Right lobe of liver (tissue), 4 donors: ENCODE measurements at regions not wholly inside any gene's neighbourhood (a gene's known extent, or its start where the extent isn't known, plus 50 kb on each side); places are given as distances from the start of the nearest gene placed in this dataset.

Experiments used
- POLR2A ChIP-seq: fragments of 450-650 bp; IDR thresholded peaks from one replicate; pipeline ENCODE4 v1.6.1; 2017; ENCODE audit warnings: antibody characterized with exemption, mild to moderate bottlenecking
- TF ChIP-seq, protein P1 (sequence below), 4 donors: fragments of 200-600 bp in 3 of 4; fragments of 450-650 bp in 1 of 4; IDR thresholded peaks; one replicate each; pipeline versions ENCODE4 v1.5.1 to v1.8.0; 2016 to 2022; ENCODE audit warnings: antibody characterized with exemption in 4 of 4, mild to moderate bottlenecking in 2 of 4
- donor health status: DM: no; HTN: no; CAD: no.
- donor health status: DM: no; HTN: no; CAD: no.
- donor health status: DM: no; HTN: yes; CAD: no.

DNA sequence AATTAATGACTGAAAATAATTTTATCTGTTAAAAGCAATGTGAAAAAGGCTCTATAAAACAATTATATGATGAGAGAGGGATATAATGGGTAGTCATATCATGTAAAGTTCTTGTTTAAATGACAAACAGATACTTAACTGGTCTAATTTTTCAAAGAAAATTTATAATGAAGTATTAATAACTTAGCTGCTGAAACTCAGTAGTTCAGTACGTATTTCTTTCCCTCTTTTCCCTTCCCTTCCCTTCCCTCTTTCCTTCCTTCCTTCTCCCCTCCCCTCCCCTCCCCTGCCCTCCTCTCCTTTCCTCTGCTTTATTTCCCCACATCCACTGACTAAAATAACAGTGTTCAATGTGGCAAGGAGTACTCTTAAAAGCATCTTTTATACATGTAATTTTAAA, 123.1 kb upstream of the PTGFR start:
- TF ChIP-seq, protein P1, sequence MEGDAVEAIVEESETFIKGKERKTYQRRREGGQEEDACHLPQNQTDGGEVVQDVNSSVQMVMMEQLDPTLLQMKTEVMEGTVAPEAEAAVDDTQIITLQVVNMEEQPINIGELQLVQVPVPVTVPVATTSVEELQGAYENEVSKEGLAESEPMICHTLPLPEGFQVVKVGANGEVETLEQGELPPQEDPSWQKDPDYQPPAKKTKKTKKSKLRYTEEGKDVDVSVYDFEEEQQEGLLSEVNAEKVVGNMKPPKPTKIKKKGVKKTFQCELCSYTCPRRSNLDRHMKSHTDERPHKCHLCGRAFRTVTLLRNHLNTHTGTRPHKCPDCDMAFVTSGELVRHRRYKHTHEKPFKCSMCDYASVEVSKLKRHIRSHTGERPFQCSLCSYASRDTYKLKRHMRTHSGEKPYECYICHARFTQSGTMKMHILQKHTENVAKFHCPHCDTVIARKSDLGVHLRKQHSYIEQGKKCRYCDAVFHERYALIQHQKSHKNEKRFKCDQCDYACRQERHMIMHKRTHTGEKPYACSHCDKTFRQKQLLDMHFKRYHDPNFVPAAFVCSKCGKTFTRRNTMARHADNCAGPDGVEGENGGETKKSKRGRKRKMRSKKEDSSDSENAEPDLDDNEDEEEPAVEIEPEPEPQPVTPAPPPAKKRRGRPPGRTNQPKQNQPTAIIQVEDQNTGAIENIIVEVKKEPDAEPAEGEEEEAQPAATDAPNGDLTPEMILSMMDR (IDR thresholded peaks at IDR 0.05), result no peak
- no peak for TF ChIP-seq POLR2A
